IPS-NIHi7 (cell line): ENCODE measurements at regions not wholly inside any gene's neighbourhood (a gene's known extent, or its start where the extent isn't known, plus 50 kb on each side); places are given as distances from the start of the nearest gene placed in this dataset.
A peak's percentile ranks its signal among the peaks of the same experiment; 100 is the strongest.

Source experiments
- DNase-seq: peaks from one replicate; pipeline ENCODE4 v3.0.0; 2012; ENCODE audit warnings: mixed read lengths; ENCODE audit errors: extremely low spot score

GRCh38 chr4:71240094-71240493 is 98.7 kb upstream of the SLC4A4 start:
- no peak for DNase-seq

GRCh38 chr4:71241501-71242288 is 97.1 kb upstream of the SLC4A4 start:
- no peak for DNase-seq

DNA sequence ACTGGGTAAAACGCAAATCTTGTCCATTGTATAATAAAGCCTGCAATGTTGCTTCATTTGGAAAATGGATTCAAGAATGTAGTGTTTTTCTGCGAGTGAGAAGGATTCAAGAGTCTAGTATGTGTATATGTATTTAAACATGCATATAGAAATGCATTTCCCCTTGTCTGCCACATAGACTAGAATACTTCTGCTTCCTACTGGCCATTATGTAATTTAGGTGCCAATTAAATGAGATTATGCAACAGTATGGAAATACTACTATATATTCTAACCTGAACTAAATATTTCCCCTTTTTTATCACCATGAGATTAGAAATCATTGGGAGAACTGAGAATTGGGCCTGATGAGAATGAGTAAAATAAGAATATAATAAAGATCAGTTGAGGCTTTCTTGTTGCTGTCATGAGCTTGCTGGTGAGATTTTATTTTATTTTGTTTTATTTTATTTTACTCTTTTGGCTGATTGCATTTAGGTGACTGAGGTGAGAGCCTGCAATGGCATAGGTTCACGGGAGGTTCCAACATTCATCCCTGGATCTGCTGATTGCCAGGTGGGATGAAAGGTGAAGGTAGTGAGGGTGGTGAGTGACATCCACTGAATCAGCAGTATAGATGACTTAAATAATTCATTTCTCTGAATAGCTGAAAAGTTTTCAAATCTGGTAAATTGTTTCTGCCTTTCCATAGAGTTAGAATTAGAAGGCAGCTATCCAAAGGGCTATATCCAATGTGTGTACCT is 95.6 kb upstream of the SLC4A4 start:
- DNase-seq = no peak

GRCh38 chr4:71247706-71248105 is 91.1 kb upstream of the SLC4A4 start:
- DNase-seq = no peak

DNA sequence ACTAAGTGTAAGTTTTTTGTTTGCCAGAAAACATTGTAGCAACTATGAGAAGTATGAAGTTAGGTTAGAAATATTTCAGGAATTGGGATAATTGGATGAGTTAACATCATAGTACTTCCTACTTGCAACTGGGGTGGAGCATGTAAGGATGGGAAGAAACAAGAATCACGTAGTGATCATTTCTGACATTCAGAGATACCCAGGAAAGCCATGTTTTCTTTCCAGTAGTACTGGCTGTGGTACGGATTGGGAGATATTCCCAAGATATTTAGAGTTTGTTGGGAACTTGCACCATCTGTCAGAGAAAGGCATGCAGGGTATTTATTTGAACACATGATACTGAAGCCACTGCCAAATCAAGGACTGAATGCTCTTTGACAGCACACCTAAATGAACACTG is 87.6 kb upstream of the SLC4A4 start:
- DNase-seq = no peak

DNA sequence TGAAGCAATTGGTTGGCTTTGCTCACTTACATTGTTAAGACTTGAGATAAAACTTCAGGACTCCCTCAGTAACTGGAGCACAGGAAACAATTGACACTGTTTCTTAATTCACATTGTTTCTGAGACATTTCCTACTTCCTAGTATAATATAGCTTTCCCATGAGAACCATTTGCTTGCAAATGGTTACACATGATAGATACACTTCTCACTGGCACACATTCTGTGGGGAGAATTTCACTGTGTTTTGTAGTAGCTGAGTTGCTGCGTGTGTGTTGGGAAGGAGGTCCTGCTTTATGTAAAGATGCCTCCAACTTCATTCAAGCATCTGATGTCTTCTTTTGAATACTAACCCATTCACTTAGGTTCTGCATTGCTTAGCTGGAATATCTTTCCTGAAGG is 85.3 kb upstream of the SLC4A4 start:
- DNase-seq = no peak

- DNase-seq = no peak
These were observed 84.3 kb upstream of the SLC4A4 start for GRCh38 chr4:71254451-71255012.

DNA sequence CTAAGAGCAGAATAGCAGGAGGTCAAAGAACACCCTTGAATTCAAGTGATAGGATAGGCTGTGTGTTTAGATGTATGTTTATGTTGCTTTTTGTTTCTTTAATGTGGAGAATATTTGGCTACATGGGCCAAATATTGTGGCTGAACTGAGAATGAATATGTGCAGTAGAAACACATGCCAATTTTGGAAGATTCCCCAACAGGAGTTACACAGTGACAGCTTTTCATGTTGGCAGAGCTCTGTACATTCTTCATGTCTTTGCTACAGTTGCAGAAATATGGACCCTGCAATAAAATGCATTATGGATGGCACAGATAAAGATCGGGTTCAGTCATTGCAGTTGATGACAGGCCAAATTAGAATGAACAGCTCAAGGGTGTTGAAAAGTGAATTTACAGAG is 82.8 kb upstream of the SLC4A4 start:
- DNase-seq = no peak

DNA sequence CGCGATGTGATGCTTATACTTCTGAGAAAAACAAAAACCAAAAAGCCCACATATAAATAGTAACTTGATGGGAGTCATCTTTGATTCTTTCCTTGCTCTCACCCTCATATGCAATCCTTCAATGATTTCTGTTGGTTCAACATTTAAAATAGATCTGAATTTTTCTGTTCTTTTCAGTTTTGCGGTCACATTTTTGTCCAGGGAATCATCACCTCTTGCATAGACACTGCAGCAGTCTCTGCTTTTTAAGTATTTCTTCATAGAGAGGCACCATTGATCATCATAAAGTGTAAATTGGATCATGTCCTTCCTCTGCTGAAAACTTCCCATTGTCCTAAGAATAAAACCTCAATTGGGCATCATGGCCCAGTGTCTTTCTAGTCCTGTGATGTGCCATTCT is 81.1 kb upstream of the SLC4A4 start:
- DNase-seq = no peak

DNA sequence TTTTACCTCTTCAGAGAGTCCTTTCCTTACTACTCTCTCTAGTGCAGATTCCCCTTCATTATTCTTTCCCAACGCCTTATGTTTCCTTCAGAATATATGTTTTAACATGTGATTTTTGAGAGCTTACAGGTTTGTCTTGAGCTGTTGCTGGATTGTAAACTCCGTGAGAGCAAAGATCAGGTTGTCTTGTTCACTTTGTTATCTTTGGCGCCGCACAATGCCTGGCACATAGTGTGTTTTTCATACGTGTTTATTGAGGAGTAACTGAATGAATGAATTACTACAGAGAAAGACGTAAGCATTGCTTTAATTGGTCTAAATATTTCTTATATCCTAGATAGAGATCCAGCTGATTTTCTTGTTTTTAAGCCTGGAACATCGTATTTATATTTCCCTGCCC is 80.5 kb upstream of the SLC4A4 start:
- no peak for DNase-seq

GRCh38 chr4:71259280-71259679 is 79.5 kb upstream of the SLC4A4 start:
- no peak for DNase-seq

DNA sequence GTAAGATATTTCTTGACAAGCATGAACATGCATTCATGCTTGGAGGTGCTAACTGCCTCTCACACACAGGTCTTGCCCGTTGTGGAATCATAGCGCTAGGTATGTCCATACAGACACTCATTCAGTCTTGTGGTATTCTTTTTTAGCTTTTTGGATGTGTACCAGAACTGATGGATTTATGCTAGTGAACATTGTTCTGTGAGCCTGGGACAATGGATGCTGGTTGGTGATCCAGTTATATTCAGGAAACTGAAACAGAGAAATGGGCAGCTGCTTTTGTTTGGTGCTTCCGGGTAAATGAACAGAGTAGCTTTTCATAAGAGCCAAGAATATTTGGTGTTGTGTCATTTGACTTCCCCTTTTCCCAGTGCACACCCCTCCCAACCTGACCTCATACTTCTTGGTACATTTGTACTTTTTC is 78.9 kb upstream of the SLC4A4 start:
- no peak for DNase-seq

- no peak for DNase-seq
These were observed 78.3 kb upstream of the SLC4A4 start for GRCh38 chr4:71260544-71260943.

GRCh38 chr4:71261001-71261400 is 77.8 kb upstream of the SLC4A4 start:
- DNase-seq = no peak

GRCh38 chr4:71261633-71262121 is 77.1 kb upstream of the SLC4A4 start:
- no peak for DNase-seq

- no peak for DNase-seq
These were observed 76.7 kb upstream of the SLC4A4 start for GRCh38 chr4:71262161-71262560.

- DNase-seq = no peak
These were observed 72.6 kb upstream of the SLC4A4 start for GRCh38 chr4:71266090-71266794.

DNA sequence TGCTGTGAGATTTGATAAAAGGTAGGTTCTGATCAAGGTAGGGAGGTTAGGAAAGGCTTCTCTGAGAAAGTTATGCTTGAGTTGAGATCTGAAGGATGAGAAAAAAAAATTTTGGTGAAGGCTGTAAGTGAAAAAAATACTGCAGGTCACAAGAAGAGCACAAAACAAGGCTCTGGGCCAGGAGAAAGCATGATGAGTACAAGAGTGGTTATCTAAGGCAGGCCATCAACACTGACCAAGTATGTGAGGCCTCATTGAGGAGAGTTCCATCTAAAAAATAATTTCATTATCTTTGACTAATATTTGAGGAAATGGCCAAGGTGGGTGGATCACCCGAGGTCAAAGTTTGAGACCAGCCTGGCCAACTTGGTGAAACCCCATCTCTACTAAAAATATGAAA is 71.6 kb upstream of the SLC4A4 start:
- no peak for DNase-seq

GRCh38 chr4:71268166-71268565 is 70.7 kb upstream of the SLC4A4 start:
- DNase-seq = no peak

- no peak for DNase-seq
These were observed 69.6 kb upstream of the SLC4A4 start for GRCh38 chr4:71269233-71269632.

GRCh38 chr4:71270901-71271300 is 67.9 kb upstream of the SLC4A4 start:
- peak; percentile 33 for DNase-seq

- no peak for DNase-seq
These were observed 65.8 kb upstream of the SLC4A4 start for GRCh38 chr4:71272976-71273375.
